HG03354 (cell line): ENCODE measurements at regions not wholly inside any gene's neighbourhood (a gene's known extent, or its start where the extent isn't known, plus 50 kb on each side); places are given as distances from the start of the nearest gene placed in this dataset.
A peak's percentile ranks its signal among the peaks of the same experiment; 100 is the strongest.

ENCODE experiments used
- ATAC-seq: cut with Tn5 transposase; IDR thresholded peaks from one replicate; pipeline ENCODE4 v1.9.1; 2021; ENCODE audit warnings: mild to moderate bottlenecking; ENCODE audit not compliant: unreplicated experiment, poor library complexity, severe bottlenecking

DNA sequence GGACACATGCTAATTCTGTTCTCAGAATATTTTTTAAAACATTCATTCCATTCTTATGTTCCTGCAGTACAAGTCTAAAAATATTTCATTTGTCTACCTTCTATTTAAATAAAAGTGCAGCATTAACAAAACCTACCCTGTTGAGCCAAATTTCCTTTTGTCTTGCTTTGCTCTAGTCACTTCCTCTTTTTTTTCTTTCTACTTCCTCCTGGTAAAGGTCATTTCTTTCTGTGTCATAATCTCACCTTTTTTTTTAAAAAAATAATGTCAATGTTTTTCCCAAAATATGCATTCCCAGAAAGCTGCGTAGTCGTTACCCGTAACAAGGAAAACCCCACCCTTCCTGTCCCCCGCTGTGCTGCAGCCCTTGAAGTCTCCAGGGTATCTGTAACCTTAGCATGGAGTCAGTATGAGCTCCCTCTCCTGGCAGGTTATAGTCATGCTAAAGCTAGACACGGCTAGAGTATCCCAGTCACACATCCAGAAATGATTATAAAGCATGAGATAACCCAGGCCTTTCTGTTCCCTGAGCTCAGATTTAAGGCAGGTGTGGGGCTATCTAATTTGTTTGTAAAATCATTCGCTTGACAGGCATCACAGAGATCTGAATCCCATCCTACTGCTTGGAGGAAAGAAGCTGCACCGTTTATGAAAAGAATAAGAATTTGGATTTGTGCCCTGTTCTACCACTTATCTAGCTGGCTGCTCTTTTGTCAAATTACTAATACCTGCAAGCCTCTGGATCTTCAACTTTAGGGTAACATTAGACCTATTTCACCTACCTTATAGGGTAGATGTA, 51.1 kb upstream of the EED start:
- peak; percentile 97 for ATAC-seq

DNA sequence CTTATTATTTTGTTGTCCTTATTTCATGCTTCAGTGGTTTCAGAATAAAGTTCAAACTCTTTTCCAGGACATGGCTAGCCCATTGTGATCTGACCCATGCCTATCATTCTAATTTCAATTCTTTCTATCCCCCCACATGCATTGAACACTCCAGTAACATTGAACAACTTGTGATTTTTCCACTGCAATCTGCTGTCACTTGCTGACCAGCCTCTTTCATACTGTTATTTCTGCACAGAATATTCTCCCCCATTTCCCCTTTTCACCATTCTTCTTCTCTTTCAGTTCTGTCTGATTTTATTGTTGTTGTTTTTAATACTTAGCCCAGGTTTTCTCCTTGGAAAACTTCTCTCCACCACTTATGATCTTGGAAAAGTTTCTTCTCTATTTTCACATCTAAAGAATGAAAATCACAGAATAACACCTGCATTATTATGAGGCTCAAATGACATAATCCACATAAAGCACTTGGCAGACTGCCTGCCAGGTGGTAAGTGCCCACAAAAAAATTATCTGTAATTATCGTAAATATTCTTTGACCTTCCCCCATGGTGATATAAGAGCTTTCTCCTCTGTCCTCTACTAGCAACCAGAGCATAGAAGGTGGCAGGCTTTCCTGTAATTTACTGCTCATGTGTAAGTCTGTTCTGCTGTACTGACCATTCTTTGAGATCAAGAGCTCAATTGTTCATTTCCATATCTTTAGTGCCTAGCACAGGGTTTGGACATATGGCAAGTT, 51.9 kb upstream of the EED start:
- ATAC-seq: peak; percentile 9

DNA sequence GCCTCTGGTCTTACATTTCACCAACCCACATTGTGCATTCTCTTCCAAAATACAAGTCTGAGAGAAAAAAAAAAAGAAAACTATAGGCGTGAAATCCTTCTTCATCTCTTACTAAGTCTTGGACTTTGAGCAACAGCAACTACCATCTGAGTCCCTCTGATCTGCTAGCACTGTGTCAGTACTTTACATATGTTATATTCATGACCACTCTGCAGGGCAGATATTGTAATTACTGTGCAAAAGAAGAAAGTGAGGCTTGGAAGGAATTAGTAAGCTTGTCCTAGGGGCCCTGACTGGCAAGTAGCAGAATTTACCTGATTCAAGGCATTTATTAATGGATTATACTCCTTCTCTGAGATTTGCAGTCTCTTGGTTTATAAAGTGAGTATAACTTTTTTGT, 52.7 kb upstream of the EED start:
- no peak for ATAC-seq

DNA sequence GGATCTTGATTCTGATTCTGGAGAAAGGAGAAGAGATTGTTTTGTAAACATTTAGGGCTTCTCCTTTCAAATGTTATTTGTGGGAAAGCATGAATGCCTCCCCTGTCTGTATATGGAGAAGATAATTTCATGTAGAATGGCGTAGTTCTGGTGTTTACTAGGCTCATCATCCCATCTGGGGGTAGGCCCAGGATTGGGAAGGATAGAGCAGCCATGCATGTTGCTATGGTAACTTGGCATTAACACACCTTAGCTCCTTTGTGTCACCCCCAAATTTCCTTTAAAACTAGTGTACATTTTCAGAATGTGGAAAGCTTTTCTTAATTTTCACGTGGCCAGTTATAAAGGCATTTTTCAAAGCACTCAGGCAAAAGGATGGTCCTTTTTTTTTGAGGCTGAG, 57.5 kb upstream of the EED start:
- ATAC-seq: no peak

DNA sequence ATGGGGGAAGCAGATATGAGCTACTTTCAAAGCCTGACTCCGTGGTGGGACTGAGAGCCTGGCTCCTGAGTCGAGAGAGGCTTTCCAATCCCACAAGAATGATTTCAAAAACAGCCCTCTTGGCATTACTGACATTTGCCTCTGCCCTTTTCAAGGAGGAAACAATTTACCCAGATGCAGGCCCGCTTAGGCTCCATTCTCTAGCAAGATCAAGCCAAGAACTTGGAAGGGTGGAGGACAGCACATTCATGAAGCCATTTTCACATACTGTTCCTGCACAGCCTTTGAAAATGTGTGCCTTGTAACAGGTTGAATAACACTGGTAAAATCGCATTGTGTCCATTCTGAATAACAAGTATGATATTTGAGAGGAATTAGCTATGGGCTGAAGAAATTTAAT, 58.2 kb upstream of the EED start:
- no peak for ATAC-seq

DNA sequence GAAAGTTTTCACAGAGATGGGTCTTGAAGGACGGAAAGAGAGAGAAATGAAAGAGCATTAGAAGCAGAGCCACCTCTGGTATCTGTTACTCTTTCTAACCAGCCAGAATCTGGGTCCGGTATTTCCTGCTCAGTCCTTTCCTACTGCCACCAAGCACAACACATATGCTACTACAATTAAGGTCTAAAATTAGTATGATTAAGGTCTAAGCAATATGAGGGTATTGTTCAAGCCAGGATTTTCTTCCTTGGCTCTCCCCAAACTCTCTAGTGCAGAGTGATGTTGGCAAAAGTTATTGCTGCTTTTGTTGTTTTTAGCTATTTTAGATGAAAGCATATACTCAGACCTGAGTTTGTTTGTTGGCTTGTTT, 59.2 kb upstream of the EED start:
- ATAC-seq: no peak

DNA sequence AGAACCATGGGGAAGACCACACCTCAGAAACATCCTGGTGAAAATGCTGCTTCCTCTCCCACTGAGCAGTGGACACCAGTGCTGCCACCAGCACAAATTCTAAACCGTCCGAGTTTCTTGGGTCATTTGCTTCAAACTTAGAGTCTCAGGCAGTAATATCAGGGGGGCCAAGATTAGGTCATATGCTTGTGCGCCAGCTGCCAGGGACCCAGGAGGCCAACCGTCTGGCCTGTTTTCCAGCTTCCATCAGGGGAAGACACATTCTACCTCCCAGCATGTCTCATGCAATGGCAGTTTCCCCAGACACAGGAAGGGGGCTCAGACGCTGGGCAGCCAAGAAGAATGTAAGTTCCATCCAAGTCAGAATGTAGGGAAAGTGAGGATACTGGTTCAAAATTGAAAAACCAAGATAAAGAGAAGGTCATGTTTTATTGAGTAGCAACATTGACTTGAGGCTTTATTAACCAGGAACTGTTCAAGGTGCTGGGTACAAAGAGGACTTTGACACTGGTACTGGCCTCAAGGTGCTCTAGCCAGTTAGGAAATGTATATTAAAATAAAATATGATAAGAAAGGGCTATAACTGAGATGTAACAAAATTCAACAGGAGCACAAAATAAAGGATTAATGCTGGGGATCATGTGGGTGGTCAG, 59.7 kb upstream of the EED start:
- no peak for ATAC-seq

DNA sequence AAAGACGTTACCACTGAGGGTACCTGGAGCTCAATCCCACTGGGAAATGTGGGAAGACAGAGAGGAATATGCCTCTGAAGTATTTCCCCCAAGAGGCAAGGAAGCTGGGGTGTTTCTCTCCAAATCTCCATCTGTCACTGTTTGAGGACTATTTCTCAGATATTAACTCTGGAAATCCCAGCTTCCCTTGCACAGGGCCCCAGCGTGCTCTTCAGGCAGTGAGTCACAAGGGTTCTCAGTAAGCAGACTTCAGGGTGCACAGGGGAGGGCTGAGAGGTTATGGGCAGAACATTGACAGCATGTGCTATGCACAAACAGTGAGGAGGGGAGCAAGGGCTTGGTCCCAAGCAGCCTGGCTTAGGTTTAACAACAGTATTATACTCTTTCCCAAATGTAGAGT, 60.9 kb upstream of the EED start:
- ATAC-seq: peak; percentile 39

DNA sequence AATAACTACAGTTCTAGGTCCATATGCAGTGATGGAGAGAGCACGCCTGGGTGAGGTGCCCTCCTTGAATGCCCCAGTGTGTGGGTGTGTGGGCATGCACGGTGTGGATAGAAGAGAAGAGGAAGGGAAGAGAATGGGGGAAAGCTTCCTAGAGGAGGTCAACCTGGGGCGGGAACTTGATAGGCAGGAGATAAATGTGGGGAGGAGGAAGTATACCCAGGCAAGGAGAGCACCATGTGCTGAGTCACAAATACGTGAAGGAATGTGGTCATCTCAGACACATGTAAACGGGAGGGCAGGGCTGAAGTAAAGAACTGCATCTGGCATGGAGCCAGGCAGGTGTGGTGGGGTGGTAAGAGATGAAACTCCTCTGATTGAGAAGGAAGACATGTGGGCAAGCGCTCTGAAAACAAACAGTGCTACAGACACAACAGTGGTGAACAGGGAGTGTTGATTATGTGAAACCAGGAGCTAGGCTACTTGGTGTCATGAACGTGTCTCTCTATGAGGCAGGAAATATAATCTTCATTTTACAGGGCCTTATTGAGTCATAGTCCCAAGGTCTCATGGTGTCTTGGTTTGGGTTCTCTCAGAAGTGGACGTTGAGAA, 61.5 kb upstream of the EED start:
- peak; percentile 86 for ATAC-seq

DNA sequence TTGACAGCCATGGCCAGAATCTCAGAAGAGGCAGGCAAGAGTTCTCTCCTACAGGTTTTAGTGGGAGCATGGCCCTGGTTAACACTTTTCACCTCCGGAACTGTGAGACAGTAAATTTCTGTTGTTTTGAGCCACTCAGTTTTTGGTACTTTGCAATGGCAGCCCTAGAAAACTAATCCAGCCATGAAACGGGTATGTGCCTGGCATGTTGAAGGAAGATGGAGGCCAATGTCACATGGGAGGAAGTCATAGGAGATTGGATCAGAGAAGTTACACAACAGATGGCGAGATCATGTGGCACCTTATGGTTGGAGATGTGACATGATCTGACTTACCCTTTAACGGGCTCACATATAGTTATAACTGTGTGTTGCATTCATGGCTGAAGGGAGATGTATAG, 63.2 kb upstream of the EED start:
- no peak for ATAC-seq

DNA sequence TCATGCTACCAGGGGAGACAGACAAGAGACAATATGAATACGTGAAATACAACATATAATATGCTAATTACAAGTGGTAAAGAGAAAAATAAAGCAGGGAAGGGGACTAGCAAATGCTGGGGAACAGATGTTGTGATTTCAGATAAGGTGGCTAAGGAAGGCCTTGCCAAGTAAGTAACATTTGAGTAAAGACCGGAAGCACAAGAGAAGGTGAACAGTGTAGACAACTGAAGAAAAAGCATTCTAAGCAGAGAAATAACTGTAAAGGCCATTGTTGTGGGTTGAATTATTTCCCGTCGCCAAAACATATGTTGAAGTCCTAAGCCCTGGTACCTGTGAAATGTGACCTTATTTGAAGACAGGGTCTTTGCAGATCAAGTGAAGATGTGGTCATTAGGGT, 63.7 kb upstream of the EED start:
- no peak for ATAC-seq

DNA sequence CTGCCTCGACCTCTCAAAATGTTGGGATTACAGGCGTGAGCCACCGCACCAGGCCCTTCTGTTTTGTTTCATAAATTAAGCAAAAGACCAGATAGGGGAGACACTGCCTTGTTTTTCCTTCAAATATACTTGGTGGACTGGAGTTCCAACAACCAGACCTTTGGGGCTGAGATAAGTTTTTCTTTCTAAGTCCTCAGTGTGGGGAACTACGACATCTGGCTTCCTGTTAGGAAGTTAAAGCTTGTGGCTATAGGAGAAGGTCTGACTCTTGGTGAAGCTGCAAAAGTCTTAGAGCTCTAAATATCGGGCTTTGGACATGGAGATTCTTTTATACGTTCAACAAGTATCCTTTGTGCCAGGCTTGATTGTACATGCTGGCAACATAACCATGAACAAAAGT, 64.1 kb upstream of the EED start:
- ATAC-seq: no peak

DNA sequence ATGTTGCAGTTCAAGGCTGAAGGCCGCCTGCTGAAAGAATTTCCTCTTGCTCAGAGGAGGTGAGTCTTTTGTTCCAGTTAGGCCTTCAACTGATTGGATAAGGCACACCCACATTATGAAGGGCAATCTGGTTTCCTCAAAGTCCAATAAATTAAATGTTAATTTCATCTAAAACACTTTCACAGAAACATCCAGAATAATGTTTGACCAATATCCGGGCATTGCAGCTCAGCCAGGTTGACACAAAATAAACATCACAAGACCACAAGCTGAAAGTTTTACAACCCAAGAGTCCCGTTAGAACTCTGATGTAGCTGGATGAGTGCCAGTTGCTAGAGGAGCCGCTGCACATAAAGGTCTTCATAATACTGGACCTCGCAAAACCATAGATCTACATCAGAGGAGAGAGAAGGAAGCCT, 64.9 kb upstream of the EED start:
- no peak for ATAC-seq

DNA sequence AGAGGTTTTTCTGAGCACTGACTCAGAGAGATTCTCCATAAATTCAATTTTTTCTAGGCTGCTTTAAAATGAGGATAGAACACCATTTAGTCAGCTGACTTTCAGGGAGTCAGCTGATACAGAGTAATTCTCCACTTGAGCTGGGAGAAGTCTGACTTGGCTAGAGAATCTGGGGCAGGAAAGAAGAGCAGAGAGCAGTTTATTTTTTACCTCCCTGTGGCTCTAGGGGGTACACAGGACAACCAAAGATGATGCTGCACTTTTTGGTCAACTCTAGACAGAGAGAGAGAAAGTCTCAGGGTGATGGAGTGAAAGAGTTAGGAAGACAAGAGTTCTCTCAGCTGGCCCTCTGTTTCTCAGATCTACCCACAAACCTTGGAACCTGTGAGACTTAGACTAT, 67.3 kb upstream of the EED start:
- ATAC-seq: no peak

DNA sequence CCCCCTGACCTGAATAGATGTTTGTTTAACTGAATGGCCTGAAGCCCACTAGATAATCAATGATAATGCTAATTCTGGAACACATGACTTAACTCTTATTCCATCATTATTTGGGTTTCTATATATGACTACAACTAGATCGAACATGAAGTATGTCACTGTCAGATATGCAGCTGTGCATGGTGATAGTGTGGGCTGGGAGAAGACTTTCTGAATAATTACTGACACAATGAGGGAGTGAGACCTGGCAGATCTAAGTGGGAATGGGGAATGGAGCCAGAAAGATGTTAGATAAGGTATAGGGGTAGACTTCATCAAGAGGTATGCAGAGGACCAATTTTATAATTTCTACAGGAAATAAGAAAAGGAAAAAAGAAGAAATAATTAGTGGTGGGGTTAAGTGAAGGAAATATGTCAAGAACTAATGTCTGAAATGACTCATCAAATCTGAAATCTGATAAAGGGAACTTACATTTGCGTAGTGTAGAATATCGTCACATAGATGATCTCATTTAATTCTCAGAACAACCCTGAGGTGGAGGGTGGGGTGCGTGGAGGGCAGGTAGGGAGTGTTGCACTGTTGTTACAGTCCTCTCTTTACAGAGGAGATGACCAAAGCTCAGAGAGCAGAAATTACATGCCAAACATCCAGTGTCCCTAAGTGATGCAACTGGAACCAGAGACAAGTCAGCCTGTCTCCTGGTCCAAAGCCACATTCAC, 68.2 kb upstream of the EED start:
- ATAC-seq: peak; percentile 81

DNA sequence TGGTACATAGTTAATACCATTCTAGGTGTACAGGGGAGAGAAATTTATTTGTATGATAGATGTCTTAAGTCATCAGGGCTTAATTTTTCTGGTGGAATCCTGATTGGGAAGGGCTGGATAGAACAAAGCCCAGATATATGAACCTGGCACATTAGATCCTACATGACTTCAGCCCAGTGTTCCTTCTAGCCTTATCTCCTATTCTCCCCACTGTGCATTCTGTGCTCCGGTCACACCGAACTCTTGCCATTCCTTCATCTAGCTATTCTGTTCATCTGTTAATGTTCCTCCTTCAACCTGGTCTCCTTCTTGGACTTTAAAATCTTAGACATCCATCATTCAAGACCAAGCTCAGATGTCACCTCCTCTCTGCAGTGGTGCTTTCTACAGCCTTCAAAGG, 68.9 kb upstream of the EED start:
- ATAC-seq: no peak

DNA sequence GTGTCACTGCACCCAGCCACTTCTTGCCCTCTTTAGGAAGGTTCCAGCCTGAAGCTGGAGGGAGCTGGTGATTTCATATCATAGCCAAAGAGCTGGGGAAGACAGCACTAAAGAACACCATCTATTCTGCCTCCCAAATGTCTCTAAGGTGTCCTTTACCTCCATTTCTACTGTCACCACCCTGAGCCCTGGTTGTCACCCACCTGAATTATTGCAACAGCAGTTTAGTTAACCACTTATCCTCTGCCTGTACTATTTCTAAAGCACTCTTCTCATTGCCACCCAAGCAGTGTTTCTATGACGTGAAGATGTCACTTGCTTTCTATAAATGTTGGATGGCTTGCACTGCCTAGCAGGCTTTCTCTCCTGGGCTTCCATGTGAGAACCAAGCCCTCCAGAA, 69.4 kb upstream of the EED start:
- no peak for ATAC-seq

DNA sequence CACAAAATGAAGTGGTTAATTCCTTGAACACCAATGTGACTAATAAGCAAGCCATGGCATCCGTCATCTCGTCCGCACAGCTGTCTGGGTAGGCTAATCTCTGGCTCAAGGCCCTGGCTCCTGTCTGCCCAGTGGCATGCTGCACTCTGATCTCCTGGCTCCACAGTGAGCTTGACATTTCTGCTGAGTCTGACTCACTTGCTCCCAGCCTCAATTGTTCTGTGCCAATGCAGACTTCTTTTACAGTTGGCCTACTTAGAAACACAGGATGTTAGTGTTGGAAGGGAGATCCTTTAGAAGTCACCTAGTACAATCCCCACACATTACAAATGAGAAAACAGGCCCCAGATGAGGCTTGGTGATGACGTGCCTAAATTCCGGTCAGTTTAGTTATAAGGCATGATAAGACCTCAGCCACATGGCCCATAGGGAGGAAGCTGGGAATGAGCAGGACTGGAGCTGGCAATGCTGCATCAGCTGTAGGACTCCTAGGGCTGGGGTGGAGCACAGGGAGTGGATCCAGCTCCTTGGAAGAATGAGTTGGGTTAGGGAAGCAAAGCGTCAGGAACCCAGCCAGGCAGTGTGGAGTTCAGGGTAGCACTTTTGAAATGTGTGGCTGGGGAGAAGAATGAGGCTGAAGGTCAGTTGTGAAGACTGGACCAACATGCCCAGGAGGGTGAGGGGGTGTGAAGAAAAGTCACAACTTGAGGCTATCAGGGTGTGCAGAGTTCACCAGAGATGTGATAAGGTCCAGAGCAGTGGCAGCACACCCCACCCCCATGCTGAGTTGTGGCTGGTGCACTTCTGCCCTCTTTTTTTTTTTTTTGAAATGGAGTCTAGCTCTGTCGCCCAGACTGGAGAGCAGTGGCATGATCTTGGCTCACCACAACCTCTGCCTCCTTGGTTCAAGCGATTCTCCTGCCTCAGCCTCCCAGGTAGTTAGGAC, 70.2 kb upstream of the EED start:
- ATAC-seq: no peak

DNA sequence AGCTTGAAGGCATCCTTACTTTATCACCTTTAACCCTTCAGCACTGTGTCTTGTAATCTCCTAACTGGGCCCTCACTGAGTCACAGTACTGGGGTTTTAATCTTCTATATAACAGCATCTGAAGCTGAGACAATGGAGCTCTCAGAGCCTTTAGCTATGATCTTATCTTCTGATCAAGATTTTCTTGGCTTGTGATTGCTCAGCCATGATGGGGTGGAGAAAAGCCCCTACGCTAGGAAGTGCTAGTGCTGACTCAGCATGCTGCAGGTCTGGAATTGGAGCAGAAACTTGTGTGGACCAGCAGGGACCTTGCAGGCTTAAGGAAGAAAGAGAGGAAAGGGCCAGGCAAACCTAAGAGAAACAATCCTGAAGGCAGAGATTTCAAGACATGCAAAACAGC, 71.7 kb upstream of the EED start:
- no peak for ATAC-seq
